NCI-H345 treated with DMSO at 0.1 percent for 48 hours (cell line): ENCODE measurements at regions not wholly inside any gene's neighbourhood (a gene's known extent, or its start where the extent isn't known, plus 50 kb on each side); places are given as distances from the start of the nearest gene placed in this dataset.
"Not testable (repeated sequence)": the region's sequence is repeated elsewhere in the genome, so short reads cannot be mapped to it uniquely, and the experiment has no call there.

Experiments used
- DNase-seq: peaks from one replicate; lab custom pipeline; 2025; ENCODE audit not compliant: unreplicated experiment; lab: John Stamatoyannopoulos, UW

GRCh38 chr7:20466543-20467021 lies 135.9 kb downstream of the ITGB8 start:
- no peak for DNase-seq

DNA sequence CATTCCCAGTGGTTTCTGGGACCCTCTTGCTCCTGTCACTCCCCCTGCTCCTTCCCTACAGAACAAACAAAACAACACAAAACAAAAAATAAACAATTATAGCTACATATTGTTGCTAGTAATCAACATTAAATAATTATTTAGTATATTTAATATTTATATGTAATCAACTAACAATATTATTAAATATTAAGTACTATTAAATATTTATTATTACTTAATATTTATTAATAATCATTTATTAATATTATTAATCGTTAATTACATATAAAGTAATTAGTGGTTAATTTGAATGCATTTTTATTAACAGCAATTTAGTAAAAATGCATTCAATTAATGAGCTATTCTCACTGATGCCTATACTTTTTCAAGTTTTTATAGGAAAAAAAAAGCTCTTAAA lies 139.4 kb downstream of the ITGB8 start:
- no peak for DNase-seq

GRCh38 chr7:20470726-20471125 lies 140.0 kb downstream of the ITGB8 start:
- DNase-seq, result no peak

DNA sequence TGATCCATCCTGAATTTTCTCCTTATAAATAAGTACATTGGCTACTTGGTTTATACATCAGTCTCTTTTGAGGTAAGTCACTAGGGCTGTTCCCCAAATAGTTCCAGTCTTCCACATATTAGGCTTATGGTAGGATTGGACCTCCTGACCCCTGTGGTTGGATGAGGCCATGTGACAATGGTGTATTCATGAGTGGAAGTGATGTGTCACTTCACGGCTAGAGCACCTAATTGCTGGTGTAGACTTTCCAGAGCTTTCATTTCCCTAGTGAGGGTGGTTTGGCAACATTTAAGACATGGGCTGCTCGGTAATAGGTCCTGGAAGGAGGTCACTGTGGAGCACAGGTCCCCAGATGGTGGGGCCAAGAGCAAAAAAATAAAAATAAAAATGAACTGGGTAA lies 141.2 kb upstream of the ABCB5 start:
- DNase-seq, result no peak

DNA sequence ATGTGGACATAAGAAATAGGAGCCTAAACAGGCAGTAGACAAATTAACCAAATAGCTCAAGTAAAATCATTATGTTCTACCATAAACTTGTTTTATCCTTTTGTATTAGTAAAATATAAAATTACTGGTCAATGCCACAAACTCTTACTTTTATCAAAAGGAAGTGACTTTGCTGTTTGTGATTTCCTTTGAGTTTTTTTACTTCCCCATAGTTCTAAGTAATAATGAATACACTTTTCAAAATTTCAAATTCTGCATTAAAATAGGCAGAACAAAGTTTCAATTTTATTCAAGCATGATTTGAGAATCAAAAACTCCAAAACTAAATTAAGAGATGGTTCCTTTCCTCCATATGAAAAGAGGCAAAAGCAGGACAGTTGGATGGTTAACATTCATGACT lies 139.7 kb upstream of the ABCB5 start:
- no peak for DNase-seq

GRCh38 chr7:20477067-20477466 lies 138.4 kb upstream of the ABCB5 start:
- no peak for DNase-seq

GRCh38 chr7:20479706-20480105 lies 135.8 kb upstream of the ABCB5 start:
- no peak for DNase-seq

GRCh38 chr7:20482071-20482470 lies 133.4 kb upstream of the ABCB5 start:
- no peak for DNase-seq

- DNase-seq, result no peak
Observed at GRCh38 chr7:20484356-20484755, 131.1 kb upstream of the ABCB5 start.

DNA sequence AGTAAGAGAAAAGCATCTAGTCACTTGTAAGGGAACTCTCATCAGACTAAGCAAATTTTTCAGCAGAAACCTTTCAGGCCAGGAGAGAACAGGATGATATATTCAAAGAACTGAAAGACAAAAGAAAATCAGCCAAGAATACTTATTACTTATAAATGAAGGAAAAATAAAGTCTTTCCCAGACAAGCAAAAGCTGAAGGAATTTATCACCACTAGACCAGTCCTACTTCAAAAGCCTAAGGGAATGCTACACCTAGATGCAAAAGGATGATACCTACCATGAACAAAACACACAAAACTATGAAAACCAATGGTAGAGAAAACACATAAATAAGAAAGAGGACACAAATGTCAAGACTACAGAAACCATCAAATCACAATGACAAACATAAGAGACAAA lies 126.6 kb upstream of the ABCB5 start:
- DNase-seq, result no peak

DNA sequence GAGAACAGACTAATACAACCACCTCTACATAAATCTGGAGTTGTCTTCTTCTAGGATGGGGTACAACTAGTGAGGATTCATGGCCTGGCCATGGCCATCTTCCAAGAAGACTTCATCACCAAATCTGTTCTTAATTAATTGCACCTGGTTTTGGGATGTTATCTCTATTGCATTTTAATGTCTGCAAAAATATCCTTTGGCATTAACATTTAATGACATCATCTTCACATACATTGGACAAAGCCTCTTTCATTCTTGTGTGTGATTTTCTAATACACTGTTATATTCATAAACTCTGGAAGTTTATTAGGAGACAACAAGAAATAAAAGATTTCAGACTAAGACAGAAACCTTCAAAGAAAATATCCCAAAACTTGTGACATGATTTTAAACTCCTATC lies 124.2 kb upstream of the ABCB5 start:
- no peak for DNase-seq

DNA sequence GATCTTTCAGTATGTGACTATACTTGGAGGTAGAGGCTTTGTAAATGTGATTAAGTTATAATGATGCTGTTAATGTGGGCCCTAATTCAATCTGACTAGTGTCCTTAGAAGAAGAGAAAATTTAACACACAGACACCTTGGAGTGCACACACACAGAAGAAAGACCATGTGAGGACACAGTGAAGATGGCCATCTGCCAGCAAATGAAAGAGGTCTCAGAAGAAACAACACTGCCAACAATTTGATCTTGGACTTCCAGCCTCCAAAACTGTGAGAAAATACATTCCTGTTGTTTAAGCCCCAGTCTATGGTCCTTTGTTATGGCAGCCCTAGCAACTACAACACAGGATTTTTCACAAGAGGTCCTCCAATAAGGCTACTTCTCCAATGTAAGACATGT lies 120.9 kb upstream of the ABCB5 start:
- no peak for DNase-seq

GRCh38 chr7:20501473-20501872 lies 114.0 kb upstream of the ABCB5 start:
- not testable (repeated sequence) for DNase-seq

- no peak for DNase-seq
Observed at GRCh38 chr7:20503278-20503950, 112.1 kb upstream of the ABCB5 start.

GRCh38 chr7:20504060-20504459 lies 111.4 kb upstream of the ABCB5 start:
- DNase-seq, result no peak

GRCh38 chr7:20506175-20506574 lies 109.3 kb upstream of the ABCB5 start:
- no peak for DNase-seq

DNA sequence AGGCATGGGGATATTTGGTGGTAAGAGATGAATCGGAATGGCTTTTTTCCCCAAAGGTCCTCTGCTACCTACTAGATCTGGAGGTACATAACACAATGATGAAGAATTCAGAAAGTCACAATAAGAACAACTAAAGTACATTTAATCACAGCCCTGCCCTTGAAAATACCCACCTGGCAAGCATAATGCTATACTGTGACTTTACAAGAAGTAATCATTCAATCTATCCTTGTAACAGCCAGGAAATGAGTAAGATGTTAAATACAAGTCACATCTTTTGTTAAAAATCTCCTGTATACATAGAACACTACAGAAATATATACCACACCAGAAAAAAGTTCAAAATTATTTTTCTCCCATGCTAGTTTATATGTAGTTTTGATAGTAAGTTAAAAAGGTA lies 108.3 kb upstream of the ABCB5 start:
- DNase-seq, result no peak

DNA sequence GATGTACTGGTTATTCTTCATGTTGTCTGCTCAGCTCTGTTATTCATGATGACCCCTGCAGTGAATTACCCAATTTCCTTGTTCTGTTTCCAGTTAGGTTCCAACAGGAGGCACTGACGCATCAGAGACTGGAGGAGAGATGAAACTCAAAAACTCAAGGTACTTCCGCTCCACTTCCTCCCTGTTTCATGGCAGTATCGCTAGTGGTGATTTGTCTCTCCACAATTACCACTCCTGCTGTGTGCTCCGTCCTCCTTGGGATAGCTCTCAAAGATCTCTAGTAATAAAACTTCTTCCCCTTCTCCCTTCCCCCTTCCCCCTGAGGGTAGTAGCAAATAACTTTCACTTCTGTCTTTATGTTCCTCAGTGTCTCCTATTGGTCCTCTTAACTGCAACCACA lies 107.4 kb upstream of the ABCB5 start:
- DNase-seq, result no peak

- DNase-seq, result no peak
Observed at GRCh38 chr7:20509892-20510572, 105.4 kb upstream of the ABCB5 start.

- DNase-seq, result no peak
Observed at GRCh38 chr7:20510573-20510900, 104.9 kb upstream of the ABCB5 start.

- DNase-seq, result no peak
Observed at GRCh38 chr7:20513341-20513740, 102.1 kb upstream of the ABCB5 start.

DNA sequence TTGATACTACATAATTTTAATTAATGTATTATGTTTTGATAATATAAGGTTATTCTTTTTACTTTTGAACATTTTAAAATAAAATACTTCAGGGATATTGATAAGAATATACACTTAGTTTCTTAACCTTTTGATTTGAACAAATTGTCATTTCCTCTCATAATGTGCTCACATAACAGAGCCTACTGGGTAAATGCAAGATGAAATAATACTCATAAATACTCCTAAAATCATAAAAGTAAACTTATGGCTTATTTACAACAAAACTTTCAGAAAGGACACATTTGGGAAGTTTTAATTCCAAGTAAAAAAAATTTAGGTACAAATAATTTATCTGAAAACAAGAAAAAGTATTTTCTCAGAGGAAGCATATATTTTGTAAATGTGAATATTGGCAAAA lies 101.6 kb upstream of the ABCB5 start:
- DNase-seq, result no peak

DNA sequence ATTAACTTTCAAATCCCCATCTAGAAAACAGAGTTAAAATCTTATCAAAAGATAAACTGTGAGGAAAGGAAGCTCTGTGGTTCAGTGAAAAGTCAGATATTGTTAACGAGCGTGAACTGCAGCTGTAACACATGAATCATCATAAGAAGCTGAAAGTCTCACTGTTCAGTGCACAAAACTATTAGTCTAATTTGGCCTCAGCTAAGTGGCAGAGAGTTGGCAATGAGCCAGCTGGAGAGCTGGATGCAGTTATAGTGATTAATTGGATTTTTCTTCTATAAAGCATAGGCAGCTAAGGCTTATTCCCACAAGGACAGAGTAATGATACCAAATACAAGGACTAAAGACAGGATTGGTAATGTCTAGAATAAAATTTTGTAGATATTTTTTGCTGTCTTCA lies 101.1 kb upstream of the ABCB5 start:
- peak; percentile 87 for DNase-seq
